H1 (cell line): ENCODE measurements at regions not wholly inside any gene's neighbourhood (a gene's known extent, or its start where the extent isn't known, plus 50 kb on each side); places are given as distances from the start of the nearest gene placed in this dataset.

Source experiments
- ATF2 ChIP-seq: IDR thresholded peaks from 2 replicates; pipeline ENCODE4 v1.6.1; 2012; ENCODE audit warnings: low read length, inconsistent platforms
- JUN ChIP-seq: IDR thresholded peaks from 2 replicates; pipeline ENCODE4 v1.6.1; 2011; ENCODE audit warnings: low read depth, mild to moderate bottlenecking, improper control_type of control experiment, low read length
- SIRT6 ChIP-seq: IDR thresholded peaks from one replicate; pipeline ENCODE4 v1.7.1; 2012; ENCODE audit warnings: low read length, inconsistent platforms

DNA sequence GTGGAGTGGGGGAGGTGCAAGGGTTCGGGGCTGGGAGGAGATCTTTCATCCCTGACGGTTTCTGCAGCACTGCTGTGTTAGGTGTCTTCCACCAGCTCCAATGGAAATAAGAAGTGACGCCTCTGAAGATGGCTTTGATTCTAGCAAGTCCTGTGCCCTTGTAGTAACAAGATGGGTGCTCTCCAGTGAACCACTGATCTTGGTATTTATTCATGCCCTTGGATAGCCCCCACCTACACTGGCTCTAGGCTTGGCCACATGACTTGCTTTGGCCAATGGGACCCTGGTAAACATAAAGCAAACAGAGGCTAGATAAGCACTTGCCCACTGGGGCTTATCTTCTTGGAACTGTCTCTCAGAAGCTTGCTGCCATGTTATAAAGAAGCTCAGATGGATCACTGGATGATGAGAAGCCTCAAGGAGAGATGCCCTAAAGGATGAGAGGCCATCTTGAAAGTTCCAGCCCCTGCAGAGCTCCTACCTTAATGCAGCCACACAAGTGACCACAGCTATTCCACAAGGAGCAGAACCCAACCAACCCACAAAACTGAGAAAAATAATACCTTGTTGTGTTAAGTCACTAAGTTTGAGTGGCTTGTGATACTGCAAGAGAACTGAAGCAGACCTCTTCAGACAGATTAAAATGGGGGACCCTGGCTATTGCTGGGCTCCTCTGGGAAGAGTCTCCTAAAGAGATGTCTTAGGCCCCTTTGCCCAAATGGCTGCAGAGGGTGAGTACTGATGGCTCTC lies 137.9 kb downstream of the PDCD6IP start:
- TF ChIP-seq JUN, result no peak
- TF ChIP-seq ATF2, result no peak
- no peak for TF ChIP-seq SIRT6
